ENCODE measurements at regions not wholly inside any gene's neighbourhood (a gene's known extent, or its start where the extent isn't known, plus 50 kb on each side); places are given as distances from the start of the nearest gene placed in this dataset.

DNA sequence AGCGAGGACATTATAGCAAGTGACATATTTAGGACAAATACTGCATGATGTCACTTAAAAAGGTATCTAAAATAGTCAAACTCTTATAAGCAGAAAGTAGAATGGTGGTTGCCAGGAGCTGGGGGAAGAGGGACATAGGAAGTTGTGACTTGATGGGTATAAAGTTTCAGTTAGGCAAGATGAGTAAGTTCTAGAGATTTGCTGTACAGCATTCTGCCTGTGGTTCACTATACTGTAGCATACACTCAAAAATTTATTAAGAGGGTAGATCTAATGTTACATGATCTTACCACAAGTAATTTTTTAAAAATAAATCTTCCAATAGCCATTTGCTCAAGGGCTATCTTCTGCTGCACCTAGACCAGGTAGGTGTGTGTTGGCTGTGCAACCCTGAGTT lies 78.1 kb upstream of the NPAS2 start:
- no peak for DNase-seq (ENCODE audit: extremely low spot score)
- TF ChIP-seq FOXM1 (IDR thresholded peaks at IDR 0.05; ENCODE audit: borderline replicate concordance) (no peak), ARNT (IDR thresholded peaks at IDR 0.05) (no peak), BHLHE40 (IDR thresholded peaks at IDR 0.05; ENCODE audit: borderline replicate concordance) (no peak), L3MBTL2 (conservative IDR thresholded peaks at IDR 0.05) (no peak), NFRKB (IDR thresholded peaks at IDR 0.05) (no peak), CTBP1 (IDR thresholded peaks at IDR 0.05; ENCODE audit: borderline replicate concordance) (no peak), ZNF384 (IDR thresholded peaks at IDR 0.05) (no peak), SUZ12 (IDR thresholded peaks at IDR 0.05) (no peak), HDGF (IDR thresholded peaks at IDR 0.05; ENCODE audit: borderline replicate concordance) (no peak), ELF4 (IDR thresholded peaks at IDR 0.05) (no peak), SP1 (IDR thresholded peaks at IDR 0.05) (no peak), FOXK2 (IDR thresholded peaks at IDR 0.05) (no peak), TARDBP (IDR thresholded peaks at IDR 0.05) (no peak), FOXA1 (IDR thresholded peaks at IDR 0.05) (no peak), LEF1 (IDR thresholded peaks at IDR 0.05; ENCODE audit: borderline replicate concordance) (no peak)
- TF ChIP-seq, protein P1, sequence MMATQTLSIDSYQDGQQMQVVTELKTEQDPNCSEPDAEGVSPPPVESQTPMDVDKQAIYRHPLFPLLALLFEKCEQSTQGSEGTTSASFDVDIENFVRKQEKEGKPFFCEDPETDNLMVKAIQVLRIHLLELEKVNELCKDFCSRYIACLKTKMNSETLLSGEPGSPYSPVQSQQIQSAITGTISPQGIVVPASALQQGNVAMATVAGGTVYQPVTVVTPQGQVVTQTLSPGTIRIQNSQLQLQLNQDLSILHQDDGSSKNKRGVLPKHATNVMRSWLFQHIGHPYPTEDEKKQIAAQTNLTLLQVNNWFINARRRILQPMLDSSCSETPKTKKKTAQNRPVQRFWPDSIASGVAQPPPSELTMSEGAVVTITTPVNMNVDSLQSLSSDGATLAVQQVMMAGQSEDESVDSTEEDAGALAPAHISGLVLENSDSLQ (IDR thresholded peaks at IDR 0.05) = no peak
- POLR2A ChIA-PET = interaction anchor here (1.1 kb wide), 1 partner anchor 261 kb away, joined by 3 read pairs; the partner anchor contains the start of gene RPL31
- CTCF ChIA-PET = no interaction called here

DNA sequence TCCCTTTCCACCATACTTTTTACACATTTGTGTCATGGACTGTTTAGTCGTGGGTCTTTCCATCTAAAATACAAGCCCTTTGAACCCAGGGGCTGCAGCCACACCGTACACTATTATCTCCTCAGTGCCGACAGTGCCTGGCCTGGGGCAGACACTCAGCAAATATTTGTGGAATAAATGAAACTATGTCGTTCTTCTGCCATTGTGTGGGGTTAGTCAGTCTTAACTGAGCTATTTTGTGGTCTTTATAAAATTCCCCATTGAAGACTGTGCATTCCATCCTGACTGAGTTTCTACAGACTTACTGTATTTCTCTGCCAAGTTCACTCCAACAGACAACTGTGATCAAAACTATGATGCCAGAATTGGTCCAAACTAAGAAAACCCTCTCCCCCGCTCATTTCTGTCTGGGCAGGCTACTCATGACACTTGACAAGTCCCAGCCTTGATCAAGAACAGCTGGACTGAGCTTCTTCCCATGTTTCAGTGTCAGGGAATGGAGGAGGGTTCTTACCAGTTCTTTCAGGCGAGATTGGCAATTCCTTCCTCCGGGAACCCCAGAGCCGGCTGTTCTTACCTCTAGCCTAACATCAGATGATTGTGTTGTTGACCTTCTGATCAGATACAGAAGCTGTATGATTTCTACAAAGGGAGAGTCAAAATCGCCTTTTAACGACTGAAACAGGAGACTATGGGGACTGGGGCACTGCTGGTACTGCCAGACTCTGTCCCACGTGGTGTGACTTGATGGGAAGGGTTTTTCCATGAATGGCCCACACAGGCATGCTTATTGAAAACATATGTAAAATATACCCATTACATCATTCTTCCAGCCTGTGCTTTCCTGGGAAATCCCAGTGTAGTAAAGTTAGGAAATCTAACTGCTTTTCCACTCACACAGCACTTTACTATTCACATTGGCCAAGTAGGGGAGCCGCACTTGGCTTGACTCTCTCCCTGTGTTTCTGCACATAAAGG lies 77.4 kb upstream of the NPAS2 start:
- TF ChIP-seq HDGF (IDR thresholded peaks at IDR 0.05; ENCODE audit: borderline replicate concordance) (no peak), CTBP1 (IDR thresholded peaks at IDR 0.05; ENCODE audit: borderline replicate concordance) (no peak), ELF4 (IDR thresholded peaks at IDR 0.05) (no peak), SUZ12 (IDR thresholded peaks at IDR 0.05) (no peak), FOXA1 (IDR thresholded peaks at IDR 0.05) (no peak), SP1 (IDR thresholded peaks at IDR 0.05) (no peak)
- TF ChIP-seq, protein P1 (IDR thresholded peaks at IDR 0.05) = no peak
- no peak for DNase-seq (ENCODE audit: extremely low spot score)
- ChIA-PET CTCF (no interaction called here), POLR2A (interaction anchor here (1.1 kb wide), 1 partner anchor 260 kb away, joined by 3 read pairs; the partner anchor contains the start of gene RPL31)

DNA sequence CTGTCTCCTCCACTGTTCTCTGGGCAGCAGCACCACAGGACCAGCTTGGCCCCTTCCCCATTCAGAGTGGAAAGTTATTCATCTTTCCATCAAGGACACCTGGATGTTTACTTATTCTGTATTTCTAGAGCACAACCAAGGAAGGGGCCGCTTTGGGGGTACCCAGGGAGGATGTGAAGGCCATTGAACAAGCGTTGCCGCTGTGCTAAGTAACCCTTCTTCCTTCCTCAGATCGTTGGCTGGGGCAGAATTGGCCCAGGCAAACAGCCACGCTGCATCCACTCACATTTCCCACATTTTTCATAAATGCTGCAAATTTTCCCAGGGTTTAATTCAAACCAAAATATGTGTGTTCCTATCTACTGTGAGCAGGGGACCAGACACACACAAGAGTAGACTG lies 76.2 kb upstream of the NPAS2 start:
- ChIA-PET CTCF (no interaction called here), POLR2A (interaction anchor here (0.9 kb wide), 1 partner anchor 258 kb away, joined by 3 read pairs; the partner anchor contains the start of gene RPL31)
- TF ChIP-seq, protein P1 (IDR thresholded peaks at IDR 0.05) = no peak
- TF ChIP-seq SP1 (IDR thresholded peaks at IDR 0.05) = no peak
- no peak for TF ChIP-seq NFRKB (IDR thresholded peaks at IDR 0.05)
- TF ChIP-seq FOXK2 (IDR thresholded peaks at IDR 0.05) = no peak
- no peak for TF ChIP-seq ARNT (IDR thresholded peaks at IDR 0.05)
- TF ChIP-seq HDGF (IDR thresholded peaks at IDR 0.05; ENCODE audit: borderline replicate concordance) = no peak
- TF ChIP-seq ELF4 (IDR thresholded peaks at IDR 0.05) = no peak
- no peak for TF ChIP-seq ZNF384 (IDR thresholded peaks at IDR 0.05)
- no peak for TF ChIP-seq FOXA1 (IDR thresholded peaks at IDR 0.05)
- TF ChIP-seq TARDBP (IDR thresholded peaks at IDR 0.05) = no peak
- no peak for TF ChIP-seq LEF1 (IDR thresholded peaks at IDR 0.05; ENCODE audit: borderline replicate concordance)
- no peak for TF ChIP-seq FOXM1 (IDR thresholded peaks at IDR 0.05; ENCODE audit: borderline replicate concordance)
- TF ChIP-seq L3MBTL2 (conservative IDR thresholded peaks at IDR 0.05) = no peak
- TF ChIP-seq BHLHE40 (IDR thresholded peaks at IDR 0.05; ENCODE audit: borderline replicate concordance) = no peak
- no peak for TF ChIP-seq CTBP1 (IDR thresholded peaks at IDR 0.05; ENCODE audit: borderline replicate concordance)
- DNase-seq (ENCODE audit: extremely low spot score) = no peak

DNA sequence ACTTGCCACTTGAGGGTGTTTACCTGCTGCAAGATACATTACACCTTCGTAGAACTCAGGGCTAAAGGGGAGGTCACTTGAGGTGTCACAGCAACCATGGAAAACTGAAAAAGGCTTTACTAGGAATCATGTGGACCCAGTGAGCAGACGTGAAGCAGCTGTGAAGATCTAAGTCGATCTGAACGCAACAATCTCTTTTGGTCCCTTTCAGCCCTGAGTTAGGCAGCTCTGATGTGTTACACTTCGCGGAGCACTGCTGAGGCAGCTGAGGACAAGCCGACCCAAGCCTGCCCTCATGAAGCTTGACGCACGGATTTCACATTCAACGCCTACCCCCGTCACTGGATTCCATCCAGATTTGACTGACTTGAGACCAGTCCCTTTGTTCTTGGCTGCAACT lies 75.8 kb upstream of the NPAS2 start:
- POLR2A ChIA-PET = interaction anchor here (0.9 kb wide), 1 partner anchor 258 kb away, joined by 3 read pairs; the partner anchor contains the start of gene RPL31
- DNase-seq (ENCODE audit: extremely low spot score) = no peak
- CTCF ChIA-PET = no interaction called here
- no peak for TF ChIP-seq ELF4 (IDR thresholded peaks at IDR 0.05)
- no peak for TF ChIP-seq NFRKB (IDR thresholded peaks at IDR 0.05)
- no peak for TF ChIP-seq L3MBTL2 (conservative IDR thresholded peaks at IDR 0.05)
- no peak for TF ChIP-seq ZNF384 (IDR thresholded peaks at IDR 0.05)
- TF ChIP-seq FOXA1 (IDR thresholded peaks at IDR 0.05) = no peak
- no peak for TF ChIP-seq FOXM1 (IDR thresholded peaks at IDR 0.05; ENCODE audit: borderline replicate concordance)
- no peak for TF ChIP-seq BHLHE40 (IDR thresholded peaks at IDR 0.05; ENCODE audit: borderline replicate concordance)
- no peak for TF ChIP-seq SUZ12 (IDR thresholded peaks at IDR 0.05)
- TF ChIP-seq, protein P1 (IDR thresholded peaks at IDR 0.05) = no peak
- no peak for TF ChIP-seq TARDBP (IDR thresholded peaks at IDR 0.05)
- no peak for TF ChIP-seq SP1 (IDR thresholded peaks at IDR 0.05)
- no peak for TF ChIP-seq LEF1 (IDR thresholded peaks at IDR 0.05; ENCODE audit: borderline replicate concordance)
- no peak for TF ChIP-seq ARNT (IDR thresholded peaks at IDR 0.05)
- TF ChIP-seq FOXK2 (IDR thresholded peaks at IDR 0.05) = no peak
- no peak for TF ChIP-seq HDGF (IDR thresholded peaks at IDR 0.05; ENCODE audit: borderline replicate concordance)
- TF ChIP-seq CTBP1 (IDR thresholded peaks at IDR 0.05; ENCODE audit: borderline replicate concordance) = no peak

DNA sequence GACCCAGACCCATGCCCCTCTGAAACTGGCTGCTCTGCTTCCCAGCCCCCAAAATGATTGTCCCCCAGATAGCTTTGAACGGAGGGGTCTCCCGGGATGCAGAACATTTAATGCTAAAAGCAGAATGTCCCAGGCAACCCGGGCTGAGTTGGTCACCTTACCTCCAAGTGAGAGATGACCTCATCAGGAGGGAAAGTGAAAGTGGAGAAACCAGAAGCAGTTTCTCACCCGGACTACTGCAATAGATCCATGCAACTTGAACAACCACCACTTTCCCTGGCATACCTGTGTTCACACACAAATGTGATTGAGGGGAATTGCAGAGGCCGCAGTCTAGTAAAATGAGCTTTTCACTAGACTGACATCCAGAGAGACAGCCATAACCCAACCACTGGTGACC lies 75.3 kb upstream of the NPAS2 start:
- TF ChIP-seq FOXK2 (IDR thresholded peaks at IDR 0.05) = no peak
- no peak for TF ChIP-seq ZNF384 (IDR thresholded peaks at IDR 0.05)
- no peak for TF ChIP-seq HDGF (IDR thresholded peaks at IDR 0.05; ENCODE audit: borderline replicate concordance)
- no peak for TF ChIP-seq CTBP1 (IDR thresholded peaks at IDR 0.05; ENCODE audit: borderline replicate concordance)
- no peak for TF ChIP-seq BHLHE40 (IDR thresholded peaks at IDR 0.05; ENCODE audit: borderline replicate concordance)
- no peak for TF ChIP-seq SP1 (IDR thresholded peaks at IDR 0.05)
- TF ChIP-seq ARNT (IDR thresholded peaks at IDR 0.05) = no peak
- no peak for TF ChIP-seq ELF4 (IDR thresholded peaks at IDR 0.05)
- no peak for TF ChIP-seq SUZ12 (IDR thresholded peaks at IDR 0.05)
- TF ChIP-seq, protein P1 (IDR thresholded peaks at IDR 0.05) = no peak
- no peak for TF ChIP-seq NFRKB (IDR thresholded peaks at IDR 0.05)
- no peak for DNase-seq (ENCODE audit: extremely low spot score)
- ChIA-PET CTCF (interaction anchor here (0.6 kb wide), 1 partner anchor 595 kb away, joined by 6 read pairs; no protein-coding TSS in a partner anchor), POLR2A (interaction anchor here (0.9 kb wide), 1 partner anchor 257 kb away, joined by 3 read pairs; the partner anchor contains the start of gene RPL31)
